HG03196 (cell line): ENCODE measurements at regions not wholly inside any gene's neighbourhood (a gene's known extent, or its start where the extent isn't known, plus 50 kb on each side); places are given as distances from the start of the nearest gene placed in this dataset.

ENCODE experiments used
- ATAC-seq: cut with Tn5 transposase; IDR thresholded peaks from one replicate; pipeline ENCODE4 v1.9.1; 2021; ENCODE audit not compliant: unreplicated experiment

- ATAC-seq: no peak
These were observed 54.4 kb upstream of the NEK7 start for GRCh38 chr1:198102454-198102827.

- no peak for ATAC-seq
These were observed 51.6 kb upstream of the NEK7 start for GRCh38 chr1:198105185-198105584.

- ATAC-seq: no peak
These were observed 50.8 kb upstream of the NEK7 start for GRCh38 chr1:198106011-198106410.
